ENCODE measurements at regions not wholly inside any gene's neighbourhood (a gene's known extent, or its start where the extent isn't known, plus 50 kb on each side); places are given as distances from the start of the nearest gene placed in this dataset.

GRCh38 chr5:126694403-126694802 lies 82.5 kb upstream of the LMNB1 start:
- H3K27ac ChIP-seq (ENCODE audit: low read depth in 2 of 2, low read length in 2 of 2) = no peak overlapping the region

DNA sequence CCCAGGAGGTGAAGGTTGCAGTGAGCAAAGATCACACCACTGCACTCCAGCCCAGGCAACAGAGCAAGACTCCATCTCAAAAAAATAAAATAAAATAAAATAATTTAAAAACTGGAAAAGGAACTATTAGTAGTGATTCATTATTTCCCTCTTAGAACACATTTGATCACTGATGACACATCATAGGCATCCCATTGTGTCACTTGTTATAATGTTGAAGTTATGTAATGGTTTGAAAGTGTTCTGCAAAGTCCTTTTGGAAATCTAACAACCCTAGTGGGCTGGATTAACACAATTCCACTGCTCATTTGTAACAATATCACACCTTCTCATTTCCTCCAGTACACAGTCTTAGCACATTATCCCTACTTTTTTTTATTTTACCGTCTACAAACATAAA lies 81.8 kb upstream of the LMNB1 start:
- Histone ChIP-seq H3K9ac (ENCODE audit: low read depth in 1 of 2, low read length in 2 of 2) (no peak overlapping the region), H3K36me3 (ENCODE audit: control insufficient read depth in 2 of 2, insufficient read depth in 2 of 2, low read length in 2 of 2) (no peaks in the 10 kb centered on the region), H3K4me1 (ENCODE audit: control insufficient read depth in 2 of 2, insufficient read depth in 2 of 2, low read length in 2 of 2) (no peaks in the 10 kb centered on the region), H3K4me3 (ENCODE audit: low read length in 2 of 2) (no peak overlapping the region), H3K27ac (ENCODE audit: low read depth in 2 of 2, low read length in 2 of 2) (no peak overlapping the region), H3K27me3 (ENCODE audit: control insufficient read depth in 2 of 2, insufficient read depth in 2 of 2, low read length in 2 of 2) (no peaks in the 10 kb centered on the region), H3K9me3 (ENCODE audit: control insufficient read depth in 2 of 2, low read length in 2 of 2) (no peaks in the 10 kb centered on the region)

More at GRCh38 chr5:126694403-126694802, 82.5 kb upstream of the LMNB1 start:
- Histone ChIP-seq H3K36me3 (ENCODE audit: control insufficient read depth in 2 of 2, insufficient read depth in 2 of 2, low read length in 2 of 2) (no peaks in the 10 kb centered on the region), H3K9ac (ENCODE audit: low read depth in 1 of 2, low read length in 2 of 2) (no peak overlapping the region), H3K4me3 (ENCODE audit: low read length in 2 of 2) (no peak overlapping the region), H3K27me3 (ENCODE audit: control insufficient read depth in 2 of 2, insufficient read depth in 2 of 2, low read length in 2 of 2) (no peaks in the 10 kb centered on the region), H3K9me3 (ENCODE audit: control insufficient read depth in 2 of 2, low read length in 2 of 2) (no peaks in the 10 kb centered on the region), H3K4me1 (ENCODE audit: control insufficient read depth in 2 of 2, insufficient read depth in 2 of 2, low read length in 2 of 2) (no peaks in the 10 kb centered on the region)

GRCh38 chr5:126707080-126707479 lies 69.9 kb upstream of the LMNB1 start:
- Histone ChIP-seq H3K9ac (ENCODE audit: low read depth in 1 of 2, low read length in 2 of 2) (no peak overlapping the region), H3K27ac (ENCODE audit: low read depth in 2 of 2, low read length in 2 of 2) (no peak overlapping the region), H3K4me1 (ENCODE audit: control insufficient read depth in 2 of 2, insufficient read depth in 2 of 2, low read length in 2 of 2) (no peaks in the 10 kb centered on the region), H3K4me3 (ENCODE audit: low read length in 2 of 2) (no peak overlapping the region), H3K36me3 (ENCODE audit: control insufficient read depth in 2 of 2, insufficient read depth in 2 of 2, low read length in 2 of 2) (no peaks in the 10 kb centered on the region), H3K27me3 (ENCODE audit: control insufficient read depth in 2 of 2, insufficient read depth in 2 of 2, low read length in 2 of 2) (no peaks in the 10 kb centered on the region), H3K9me3 (ENCODE audit: control insufficient read depth in 2 of 2, low read length in 2 of 2) (no peaks in the 10 kb centered on the region)

GRCh38 chr5:126715765-126716164 lies 61.2 kb upstream of the LMNB1 start:
- Histone ChIP-seq H3K4me1 (ENCODE audit: control insufficient read depth in 2 of 2, insufficient read depth in 2 of 2, low read length in 2 of 2) (no peaks in the 10 kb centered on the region), H3K9me3 (ENCODE audit: control insufficient read depth in 2 of 2, low read length in 2 of 2) (no peaks in the 10 kb centered on the region), H3K36me3 (ENCODE audit: control insufficient read depth in 2 of 2, insufficient read depth in 2 of 2, low read length in 2 of 2) (no peaks in the 10 kb centered on the region), H3K9ac (ENCODE audit: low read depth in 1 of 2, low read length in 2 of 2) (no peak overlapping the region), H3K4me3 (ENCODE audit: low read length in 2 of 2) (no peak overlapping the region), H3K27me3 (ENCODE audit: control insufficient read depth in 2 of 2, insufficient read depth in 2 of 2, low read length in 2 of 2) (no peaks in the 10 kb centered on the region), H3K27ac (ENCODE audit: low read depth in 2 of 2, low read length in 2 of 2) (no peak overlapping the region)

- Histone ChIP-seq H3K27me3 (ENCODE audit: control insufficient read depth in 2 of 2, insufficient read depth in 2 of 2, low read length in 2 of 2) (no peaks in the 10 kb centered on the region), H3K9me3 (ENCODE audit: control insufficient read depth in 2 of 2, low read length in 2 of 2) (no peaks in the 10 kb centered on the region), H3K27ac (ENCODE audit: low read depth in 2 of 2, low read length in 2 of 2) (no peak overlapping the region), H3K4me3 (ENCODE audit: low read length in 2 of 2) (no peak overlapping the region), H3K36me3 (ENCODE audit: control insufficient read depth in 2 of 2, insufficient read depth in 2 of 2, low read length in 2 of 2) (no peaks in the 10 kb centered on the region), H3K4me1 (ENCODE audit: control insufficient read depth in 2 of 2, insufficient read depth in 2 of 2, low read length in 2 of 2) (no peaks in the 10 kb centered on the region), H3K9ac (ENCODE audit: low read depth in 1 of 2, low read length in 2 of 2) (no peak overlapping the region)
Observed at GRCh38 chr5:126716861-126717260, 60.1 kb upstream of the LMNB1 start.

DNA sequence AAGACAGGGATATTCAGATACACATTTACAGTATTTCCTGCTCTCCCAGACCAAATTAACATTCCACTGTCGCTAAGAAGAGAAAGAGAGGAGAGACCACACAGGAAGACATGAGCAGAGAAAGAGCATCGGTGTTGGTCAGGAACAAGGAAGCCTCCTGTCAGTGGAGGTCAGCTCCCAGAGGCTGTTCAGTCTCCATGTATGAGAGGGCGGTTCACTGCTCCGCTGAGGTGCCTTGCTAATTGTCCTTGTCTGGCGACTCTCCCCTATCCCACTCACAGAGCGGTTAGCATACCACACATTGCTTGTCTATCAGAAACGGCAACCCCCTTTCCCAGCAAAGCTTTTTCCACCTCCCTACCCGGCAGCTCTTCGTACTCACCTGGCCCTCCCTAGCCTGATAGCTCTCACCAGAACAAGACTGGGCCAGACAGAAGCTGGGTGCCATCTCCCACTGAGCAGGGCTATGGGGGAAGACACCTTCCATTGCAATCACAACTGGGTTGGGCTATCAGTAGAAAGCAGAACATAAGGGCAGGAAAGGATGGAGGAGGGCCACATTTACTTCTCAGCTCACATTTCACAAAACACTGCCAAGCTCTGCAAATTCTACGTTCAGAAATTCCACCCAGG lies 58.6 kb upstream of the LMNB1 start:
- Histone ChIP-seq H3K9me3 (ENCODE audit: control insufficient read depth in 2 of 2, low read length in 2 of 2) (no peaks in the 10 kb centered on the region), H3K27ac (ENCODE audit: low read depth in 2 of 2, low read length in 2 of 2) (no peak overlapping the region), H3K27me3 (ENCODE audit: control insufficient read depth in 2 of 2, insufficient read depth in 2 of 2, low read length in 2 of 2) (no peaks in the 10 kb centered on the region), H3K4me3 (ENCODE audit: low read length in 2 of 2) (no peak overlapping the region), H3K9ac (ENCODE audit: low read depth in 1 of 2, low read length in 2 of 2) (no peak overlapping the region), H3K4me1 (ENCODE audit: control insufficient read depth in 2 of 2, insufficient read depth in 2 of 2, low read length in 2 of 2) (no peaks in the 10 kb centered on the region), H3K36me3 (ENCODE audit: control insufficient read depth in 2 of 2, insufficient read depth in 2 of 2, low read length in 2 of 2) (no peaks in the 10 kb centered on the region)

- H3K4me3 ChIP-seq (ENCODE audit: low read length in 2 of 2) = no peak overlapping the region
- H3K36me3 ChIP-seq (ENCODE audit: control insufficient read depth in 2 of 2, insufficient read depth in 2 of 2, low read length in 2 of 2) = no peaks in the 10 kb centered on the region
- no peaks in the 10 kb centered on the region for H3K4me1 ChIP-seq (ENCODE audit: control insufficient read depth in 2 of 2, insufficient read depth in 2 of 2, low read length in 2 of 2)
- H3K9ac ChIP-seq (ENCODE audit: low read depth in 1 of 2, low read length in 2 of 2) = no peak overlapping the region
- H3K27ac ChIP-seq (ENCODE audit: low read depth in 2 of 2, low read length in 2 of 2) = no peak overlapping the region
- no peaks in the 10 kb centered on the region for H3K27me3 ChIP-seq (ENCODE audit: control insufficient read depth in 2 of 2, insufficient read depth in 2 of 2, low read length in 2 of 2)
- no peaks in the 10 kb centered on the region for H3K9me3 ChIP-seq (ENCODE audit: control insufficient read depth in 2 of 2, low read length in 2 of 2)
Observed at GRCh38 chr5:126720369-126720768, 56.6 kb upstream of the LMNB1 start.

DNA sequence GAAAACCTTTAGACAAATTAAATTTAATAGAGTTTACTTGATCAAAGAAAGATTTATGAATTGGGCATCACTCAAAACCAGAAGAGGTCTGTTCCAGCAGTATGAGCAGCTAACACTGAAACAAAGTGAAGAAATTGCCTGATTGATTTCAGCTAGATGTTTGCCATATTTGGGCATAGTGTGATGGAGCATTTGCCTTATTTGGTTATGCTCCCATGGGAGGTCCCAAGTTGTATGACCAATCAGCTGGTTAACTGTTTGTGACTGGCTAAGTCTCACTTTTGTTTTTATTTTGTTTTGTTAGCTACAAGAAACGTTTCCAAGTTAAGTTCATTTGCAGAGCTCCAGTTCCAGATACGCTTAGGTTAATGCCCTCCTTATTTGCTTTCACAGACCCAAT lies 53.3 kb upstream of the LMNB1 start:
- no peak overlapping the region for H3K9ac ChIP-seq (ENCODE audit: low read depth in 1 of 2, low read length in 2 of 2)
- H3K27ac ChIP-seq (ENCODE audit: low read depth in 2 of 2, low read length in 2 of 2) = no peak overlapping the region
- H3K4me3 ChIP-seq (ENCODE audit: low read length in 2 of 2) = no peak overlapping the region
- H3K9me3 ChIP-seq (ENCODE audit: control insufficient read depth in 2 of 2, low read length in 2 of 2) = no peaks in the 10 kb centered on the region
- H3K36me3 ChIP-seq (ENCODE audit: control insufficient read depth in 2 of 2, insufficient read depth in 2 of 2, low read length in 2 of 2) = no peaks in the 10 kb centered on the region
- no peaks in the 10 kb centered on the region for H3K4me1 ChIP-seq (ENCODE audit: control insufficient read depth in 2 of 2, insufficient read depth in 2 of 2, low read length in 2 of 2)
- H3K27me3 ChIP-seq (ENCODE audit: control insufficient read depth in 2 of 2, insufficient read depth in 2 of 2, low read length in 2 of 2) = no peaks in the 10 kb centered on the region

Data from mucosa of rectum (tissue), 2 donors.